ENCODE measurements at regions not wholly inside any gene's neighbourhood (a gene's known extent, or its start where the extent isn't known, plus 50 kb on each side); places are given as distances from the start of the nearest gene placed in this dataset.
A peak's percentile ranks its signal among the peaks of the same experiment; 100 is the strongest.

DNA sequence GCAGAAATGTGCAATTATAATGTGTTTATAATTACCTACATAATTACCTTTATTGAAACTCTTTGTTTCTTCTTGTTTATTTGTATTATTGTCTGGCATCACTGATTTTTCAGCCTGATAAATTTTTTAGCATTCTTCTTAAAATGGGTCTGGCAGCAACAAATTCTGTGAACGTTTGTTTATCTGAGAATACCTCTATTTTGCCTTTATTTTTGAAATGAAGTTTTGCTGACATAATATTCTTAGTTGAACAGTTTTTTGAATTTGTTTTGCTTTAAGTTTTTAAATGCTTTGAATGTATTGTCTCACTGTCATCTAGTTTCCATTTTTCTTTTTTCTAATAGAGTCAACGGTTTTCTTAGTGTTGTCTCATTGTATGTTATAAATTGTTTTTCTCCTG, 1152.0 kb upstream of the CDH2 start:
- POLR2A ChIA-PET: interaction anchor here (0.6 kb wide), 2 partner anchors 179 to 1790 kb away, joined by 3 to 4 read pairs; no protein-coding TSS in a partner anchor
- DNase-seq (ENCODE audit: unreplicated experiment): no peak
- BruUV-seq (replicated peaks): no TSS peak
- peaks cover 8% of the 10 kb centered on the region for H3K9me3 Mint-ChIP-seq (ENCODE audit: unreplicated experiment)
- CTCF ChIA-PET: no interaction called here
- no peak for TF ChIP-seq CTCF (IDR thresholded peaks at IDR 0.05; ENCODE audit: unreplicated experiment)
- H3K4me3 Mint-ChIP-seq (ENCODE audit: unreplicated experiment): no peak overlapping the region
- H3K27ac Mint-ChIP-seq (ENCODE audit: low read depth, unreplicated experiment): no peak overlapping the region
- H3K36me3 Mint-ChIP-seq (ENCODE audit: insufficient read depth, unreplicated experiment): peaks cover 6% of the 10 kb centered on the region
- intact Hi-C loops (cut with micrococcal nuclease): no loop called here
- H3K27me3 Mint-ChIP-seq (ENCODE audit: insufficient read depth, unreplicated experiment): no peaks in the 10 kb centered on the region
- H3K4me1 Mint-ChIP-seq (ENCODE audit: insufficient read depth, unreplicated experiment): no peaks in the 10 kb centered on the region

DNA sequence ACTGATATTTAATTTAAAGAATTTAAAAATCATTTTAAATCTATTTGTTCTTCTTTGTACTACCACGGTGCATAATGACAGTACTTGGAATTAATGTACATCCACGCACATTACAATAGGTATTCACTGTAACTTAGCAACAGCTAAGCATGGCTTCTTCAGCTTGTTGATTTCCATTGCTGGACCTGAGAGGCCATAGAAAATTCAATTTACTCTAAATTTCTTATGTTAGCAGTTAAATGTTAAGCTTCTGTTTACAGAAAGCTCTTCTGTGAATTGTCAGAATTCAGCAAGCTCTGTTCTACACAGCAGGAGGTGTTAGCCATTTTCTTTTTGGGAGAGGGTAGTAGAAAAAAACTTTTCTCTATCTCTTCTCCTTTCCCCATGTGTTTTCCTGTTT, 1149.3 kb upstream of the CDH2 start:
- no peak for TF ChIP-seq CTCF (IDR thresholded peaks at IDR 0.05; ENCODE audit: unreplicated experiment)
- Mint-ChIP-seq H3K27ac (ENCODE audit: low read depth, unreplicated experiment) (no peak overlapping the region), H3K27me3 (ENCODE audit: insufficient read depth, unreplicated experiment) (no peaks in the 10 kb centered on the region), H3K9me3 (ENCODE audit: unreplicated experiment) (peaks cover 8% of the 10 kb centered on the region), H3K4me1 (ENCODE audit: insufficient read depth, unreplicated experiment) (no peaks in the 10 kb centered on the region), H3K4me3 (ENCODE audit: unreplicated experiment) (no peak overlapping the region), H3K36me3 (ENCODE audit: insufficient read depth, unreplicated experiment) (peaks cover 6% of the 10 kb centered on the region)
- CTCF ChIA-PET: no interaction called here
- POLR2A ChIA-PET: no interaction called here
- no TSS peak for BruUV-seq (replicated peaks)
- no peak for DNase-seq (ENCODE audit: unreplicated experiment)
- intact Hi-C loops (cut with micrococcal nuclease): no loop called here

DNA sequence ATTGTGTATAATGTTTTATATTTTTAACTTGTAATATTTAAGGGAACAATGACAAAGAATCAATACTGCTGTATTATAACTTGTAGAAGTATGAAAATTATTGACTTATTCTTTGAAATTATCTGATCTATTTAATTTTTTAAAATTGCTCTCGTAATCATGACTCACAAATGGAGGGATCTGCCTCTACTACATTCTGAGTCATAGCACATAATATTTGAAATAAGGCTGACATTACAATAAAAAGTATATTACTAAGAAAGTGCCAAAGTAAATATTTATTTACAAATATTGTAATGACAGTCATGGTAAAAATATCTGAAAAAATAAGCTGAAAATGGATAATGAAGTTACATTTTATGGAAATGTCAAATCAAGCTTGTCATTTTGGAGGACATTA, 1144.6 kb upstream of the CDH2 start:
- Mint-ChIP-seq H3K36me3 (ENCODE audit: insufficient read depth, unreplicated experiment) (no peaks in the 10 kb centered on the region), H3K4me3 (ENCODE audit: unreplicated experiment) (no peak overlapping the region), H3K27me3 (ENCODE audit: insufficient read depth, unreplicated experiment) (no peaks in the 10 kb centered on the region), H3K4me1 (ENCODE audit: insufficient read depth, unreplicated experiment) (no peaks in the 10 kb centered on the region), H3K9me3 (ENCODE audit: unreplicated experiment) (no peaks in the 10 kb centered on the region), H3K27ac (ENCODE audit: low read depth, unreplicated experiment) (no peak overlapping the region)
- intact Hi-C loops (cut with micrococcal nuclease): no loop called here
- POLR2A ChIA-PET: no interaction called here
- DNase-seq (ENCODE audit: unreplicated experiment): peak; percentile 14
- TF ChIP-seq CTCF (IDR thresholded peaks at IDR 0.05; ENCODE audit: unreplicated experiment): no peak
- BruUV-seq (replicated peaks): no TSS peak
- CTCF ChIA-PET: no interaction called here

DNA sequence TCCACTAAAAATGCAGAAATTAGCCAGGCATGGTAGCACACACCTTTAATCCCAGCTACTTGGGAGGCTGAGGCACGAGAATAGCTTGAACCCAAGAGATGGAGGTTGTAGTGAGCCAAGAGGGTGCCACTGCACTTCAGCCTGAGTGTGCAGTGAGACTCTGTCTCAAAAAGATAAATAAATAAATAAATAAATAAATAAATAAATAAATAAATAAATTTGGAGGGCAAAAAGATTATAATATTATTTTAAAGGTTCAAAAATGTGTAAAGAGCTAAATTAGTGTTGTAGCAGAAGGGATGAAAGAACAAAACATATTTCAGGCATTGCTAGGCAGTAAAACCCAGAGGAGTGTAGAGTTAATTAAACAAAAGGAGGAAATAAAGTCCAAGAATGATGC, 1136.4 kb upstream of the CDH2 start:
- intact Hi-C loops (cut with micrococcal nuclease): no loop called here
- H3K4me3 Mint-ChIP-seq (ENCODE audit: unreplicated experiment): no peak overlapping the region
- CTCF ChIA-PET: interaction anchor here (0.6 to 2.2 kb wide), 3 partner anchors 10 to 33 kb away, joined by 3 to 6 read pairs (median 3); no protein-coding TSS in a partner anchor
- DNase-seq (ENCODE audit: unreplicated experiment): no peak
- no peaks in the 10 kb centered on the region for H3K4me1 Mint-ChIP-seq (ENCODE audit: insufficient read depth, unreplicated experiment)
- no TSS peak for BruUV-seq (replicated peaks)
- no peaks in the 10 kb centered on the region for H3K27me3 Mint-ChIP-seq (ENCODE audit: insufficient read depth, unreplicated experiment)
- no peaks in the 10 kb centered on the region for H3K9me3 Mint-ChIP-seq (ENCODE audit: unreplicated experiment)
- POLR2A ChIA-PET: no interaction called here
- H3K36me3 Mint-ChIP-seq (ENCODE audit: insufficient read depth, unreplicated experiment): no peaks in the 10 kb centered on the region
- no peak overlapping the region for H3K27ac Mint-ChIP-seq (ENCODE audit: low read depth, unreplicated experiment)
- TF ChIP-seq CTCF (IDR thresholded peaks at IDR 0.05; ENCODE audit: unreplicated experiment): no peak

Data from MCF 10A (cell line).